Body of pancreas (tissue), 4 donors: ENCODE measurements at regions not wholly inside any gene's neighbourhood (a gene's known extent, or its start where the extent isn't known, plus 50 kb on each side); places are given as distances from the start of the nearest gene placed in this dataset.

Source experiments
- ATAC-seq: fragments of 150-250 bp; one replicate; pipeline ENCODE4 v1.9.1; 2016
- DNase-seq, 4 donors: peaks; one replicate each; pipeline ENCODE4 v3.0.0-alpha.2; 2019
- H3K27ac ChIP-seq, 4 donors: fragments of 200-600 bp; sonication (generic); 1 replicate in 3 of 4; 2 replicates in 1 of 4; pipeline versions ENCODE4 v1.5.1 to v1.6.1; 2016 to 2019; ENCODE audit warnings: mild to moderate bottlenecking in 1 of 4, mixed read lengths in 1 of 4, moderate library complexity in 1 of 4
- H3K27me3 ChIP-seq, 2 donors: fragments of 200-600 bp; sonication (generic); one replicate each; pipeline ENCODE4 v1.6.0; 2016; ENCODE audit warnings: mild to moderate bottlenecking in 1 of 2
- H3K36me3 ChIP-seq, 2 donors: fragments of 200-600 bp; sonication (generic); replicated peaks in 1 of 2; 2 replicates each; pipeline ENCODE4 v1.5.1; 2016; ENCODE audit warnings: low read depth in 2 of 2; ENCODE audit not compliant: insufficient read depth in 1 of 2
- H3K4me1 ChIP-seq: fragments of 200-600 bp; sonication (generic); one replicate; pipeline ENCODE4 v1.6.0; 2016
- H3K4me3 ChIP-seq, 2 donors: fragments of 200-600 bp; sonication (generic); 1 replicate in 1 of 2; 2 replicates in 1 of 2; pipeline ENCODE4 v1.5.1; 2016 to 2019
- H3K9me3 ChIP-seq, 3 donors: fragments of 200-600 bp; sonication (generic); 1 replicate in 2 of 3; 2 replicates in 1 of 3; pipeline ENCODE4 v1.5.1; 2016
- POLR2A ChIP-seq, 3 donors: fragments of 450-650 bp; IDR thresholded peaks; one replicate each; pipeline ENCODE4 v1.6.1; 2016; ENCODE audit warnings: antibody characterized with exemption in 3 of 3, mild to moderate bottlenecking in 2 of 3
- WGBS, 2 donors: methylation state at CpG; one replicate each; pipeline ENCODE4 v1.1.5; 2017; 5-methylcytosine and 5-hydroxymethylcytosine counted together
- intact Hi-C: fragments of 100-400 bp; cut with DNase I; formaldehyde crosslinking; loops from one replicate; pipeline ENCODE4 v1.15.1; 2023
- TF ChIP-seq, protein P1 (sequence below), 7 experiments: fragments of 450-650 bp in 4 of 7; fragments of 200-600 bp in 3 of 7; sonication (generic) in 3 of 7; IDR thresholded peaks; one replicate each; pipeline ENCODE4 v1.5.1; 2016 to 2019; ENCODE audit warnings: antibody characterized with exemption in 7 of 7

DNA sequence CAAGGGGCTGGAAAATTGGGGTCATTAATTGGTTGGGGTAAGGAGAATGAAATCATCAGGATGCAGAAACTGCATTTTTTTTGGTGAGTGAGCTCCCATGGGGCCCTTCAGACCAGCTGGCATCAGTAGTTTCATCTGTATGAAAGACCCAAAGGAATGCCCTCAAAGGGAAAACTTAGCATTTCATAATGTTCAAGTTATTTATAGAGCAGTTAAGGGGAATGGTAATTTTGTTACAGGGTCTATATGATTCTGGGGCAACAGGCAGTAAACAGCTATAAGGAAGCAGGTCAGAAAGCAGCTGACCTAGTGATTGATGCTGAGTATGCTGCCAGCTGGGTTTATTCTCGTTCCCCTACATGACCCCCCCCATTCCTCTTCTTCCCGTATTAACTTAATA, 448.9 kb downstream of the OCA2 start:
- Histone ChIP-seq H3K9me3 (no peaks in the 10 kb centered on the region), H3K4me1 (no peaks in the 10 kb centered on the region), H3K27ac (no peak overlapping the region), H3K36me3 (no peaks in the 10 kb centered on the region), H3K27me3 (no peaks in the 10 kb centered on the region), H3K4me3 (no peak overlapping the region)
- intact Hi-C loops, result no loop called here
- ATAC-seq (no peak), DNase-seq (no peak)
- TF ChIP-seq POLR2A (IDR thresholded peaks at IDR 0.05), result no peak
- TF ChIP-seq, protein P1, sequence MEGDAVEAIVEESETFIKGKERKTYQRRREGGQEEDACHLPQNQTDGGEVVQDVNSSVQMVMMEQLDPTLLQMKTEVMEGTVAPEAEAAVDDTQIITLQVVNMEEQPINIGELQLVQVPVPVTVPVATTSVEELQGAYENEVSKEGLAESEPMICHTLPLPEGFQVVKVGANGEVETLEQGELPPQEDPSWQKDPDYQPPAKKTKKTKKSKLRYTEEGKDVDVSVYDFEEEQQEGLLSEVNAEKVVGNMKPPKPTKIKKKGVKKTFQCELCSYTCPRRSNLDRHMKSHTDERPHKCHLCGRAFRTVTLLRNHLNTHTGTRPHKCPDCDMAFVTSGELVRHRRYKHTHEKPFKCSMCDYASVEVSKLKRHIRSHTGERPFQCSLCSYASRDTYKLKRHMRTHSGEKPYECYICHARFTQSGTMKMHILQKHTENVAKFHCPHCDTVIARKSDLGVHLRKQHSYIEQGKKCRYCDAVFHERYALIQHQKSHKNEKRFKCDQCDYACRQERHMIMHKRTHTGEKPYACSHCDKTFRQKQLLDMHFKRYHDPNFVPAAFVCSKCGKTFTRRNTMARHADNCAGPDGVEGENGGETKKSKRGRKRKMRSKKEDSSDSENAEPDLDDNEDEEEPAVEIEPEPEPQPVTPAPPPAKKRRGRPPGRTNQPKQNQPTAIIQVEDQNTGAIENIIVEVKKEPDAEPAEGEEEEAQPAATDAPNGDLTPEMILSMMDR (IDR thresholded peaks at IDR 0.05), result no peak
- WGBS, 2 donors, result 26 to 31% methylated on average over 2 of the region's 2 CpGs

DNA sequence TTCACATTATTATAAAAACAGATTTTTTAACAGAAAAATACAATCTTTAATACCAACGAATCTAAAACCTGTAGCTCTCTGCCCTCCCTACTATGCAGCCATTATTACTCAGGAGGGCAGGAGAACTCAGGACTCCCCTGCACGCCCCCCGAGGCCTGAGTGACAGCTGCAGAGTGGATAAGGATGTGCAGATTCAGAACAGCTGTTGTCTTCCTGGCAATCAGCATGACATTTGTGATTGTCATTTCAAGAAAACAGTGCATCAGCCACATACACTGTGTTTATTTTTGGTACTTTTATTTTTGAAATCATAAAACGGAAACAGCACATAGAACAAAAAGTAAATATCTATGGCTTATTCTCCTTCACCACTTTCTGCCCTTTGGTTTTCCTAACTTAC, 450.8 kb downstream of the OCA2 start:
- Histone ChIP-seq H3K27me3 (no peaks in the 10 kb centered on the region), H3K9me3 (no peaks in the 10 kb centered on the region), H3K4me1 (no peaks in the 10 kb centered on the region), H3K27ac (no peak overlapping the region), H3K36me3 (no peaks in the 10 kb centered on the region), H3K4me3 (no peak overlapping the region)
- DNase-seq (no peak), ATAC-seq (no peak)
- WGBS, 2 donors, result 51 to 67% methylated on average over 4 of the region's 4 CpGs
- intact Hi-C loops, result no loop called here
- no peak for TF ChIP-seq POLR2A (IDR thresholded peaks at IDR 0.05)
- TF ChIP-seq, protein P1 (IDR thresholded peaks at IDR 0.05), result no peak

DNA sequence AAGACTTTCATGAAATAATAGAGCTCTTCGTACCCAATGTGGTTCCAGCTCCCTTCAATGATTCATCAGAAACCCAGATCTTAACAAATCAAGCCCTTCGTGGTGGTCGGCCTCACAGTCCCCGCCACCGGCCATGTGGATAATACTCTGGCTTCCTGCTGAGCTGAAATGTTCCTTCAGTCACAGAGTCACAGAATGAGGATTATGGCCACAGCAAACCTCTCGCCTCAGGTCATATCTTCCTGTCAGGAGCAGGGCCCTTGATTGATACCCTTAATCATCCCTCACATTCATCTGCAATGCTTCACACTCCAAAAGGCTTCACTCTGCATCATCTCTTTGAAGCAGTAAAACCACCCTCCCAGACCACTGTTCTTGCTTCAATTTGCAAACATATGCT, 452.6 kb downstream of the OCA2 start:
- no peaks in the 10 kb centered on the region for H3K36me3 ChIP-seq
- intact Hi-C loops, result no loop called here
- H3K27me3 ChIP-seq, result no peaks in the 10 kb centered on the region
- no peaks in the 10 kb centered on the region for H3K9me3 ChIP-seq
- WGBS, 2 donors, result 53 to 69% methylated on average over 6 of the region's 6 CpGs
- ATAC-seq (no peak), DNase-seq (no peak)
- H3K4me3 ChIP-seq, result no peak overlapping the region
- TF ChIP-seq POLR2A (IDR thresholded peaks at IDR 0.05), result no peak
- TF ChIP-seq, protein P1 (IDR thresholded peaks at IDR 0.05), result no peak
- no peaks in the 10 kb centered on the region for H3K4me1 ChIP-seq
- H3K27ac ChIP-seq, result no peak overlapping the region

DNA sequence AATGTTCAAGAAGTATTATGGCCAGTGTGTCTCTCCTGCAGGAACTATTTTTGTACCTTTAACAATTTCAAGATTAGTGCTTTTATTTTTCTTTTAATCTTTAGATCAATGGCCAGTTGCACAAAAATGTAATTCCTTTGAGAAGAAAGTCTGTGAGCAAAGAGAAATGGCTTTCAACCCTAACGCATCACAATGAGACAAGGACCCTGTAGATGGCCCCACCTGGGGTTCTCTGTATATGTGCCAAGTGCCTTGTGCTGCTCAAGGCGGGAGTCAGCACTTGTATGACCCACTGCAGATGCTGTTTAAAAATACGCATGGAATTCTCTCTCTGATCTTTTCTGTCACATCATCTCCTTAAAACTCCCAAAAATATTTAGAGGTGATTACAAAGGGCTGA, 453.4 kb downstream of the OCA2 start:
- DNase-seq, result no peak
- intact Hi-C loops, result no loop called here
- Histone ChIP-seq H3K9me3 (no peaks in the 10 kb centered on the region), H3K4me3 (no peak overlapping the region), H3K27me3 (no peaks in the 10 kb centered on the region), H3K4me1 (no peaks in the 10 kb centered on the region), H3K36me3 (no peaks in the 10 kb centered on the region), H3K27ac (no peak overlapping the region)
- WGBS, 2 donors, result 66 to 72% methylated on average over 3 of the region's 3 CpGs
- TF ChIP-seq POLR2A (IDR thresholded peaks at IDR 0.05), result no peak
- TF ChIP-seq, protein P1 (IDR thresholded peaks at IDR 0.05), result no peak
- no peak for ATAC-seq

DNA sequence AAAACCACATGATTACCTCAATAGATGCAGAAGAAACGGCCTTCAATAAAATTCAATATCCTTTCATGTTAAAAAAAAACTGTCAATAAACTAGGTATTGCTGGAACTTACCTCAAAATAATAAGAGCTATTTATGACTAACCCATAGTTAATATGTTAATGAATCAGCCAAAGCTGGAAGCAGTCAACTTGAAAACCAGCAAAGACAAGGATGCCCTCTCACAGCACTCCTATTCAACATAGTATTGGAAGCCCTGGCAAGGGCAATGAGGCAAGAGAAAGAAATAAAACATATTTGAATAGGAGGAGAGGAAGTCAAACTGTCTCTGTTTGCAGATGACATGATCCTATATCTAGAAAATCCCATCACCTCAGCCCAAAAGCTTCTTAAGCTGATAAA, 456.1 kb downstream of the OCA2 start:
- no peaks in the 10 kb centered on the region for H3K4me1 ChIP-seq
- H3K36me3 ChIP-seq, result no peaks in the 10 kb centered on the region
- intact Hi-C loops, result no loop called here
- DNase-seq (no peak), ATAC-seq (no peak)
- TF ChIP-seq POLR2A (IDR thresholded peaks at IDR 0.05), result no peak
- H3K9me3 ChIP-seq, result no peaks in the 10 kb centered on the region
- no peak overlapping the region for H3K4me3 ChIP-seq
- no peaks in the 10 kb centered on the region for H3K27me3 ChIP-seq
- no peak overlapping the region for H3K27ac ChIP-seq
- WGBS, 2 donors, result 43 to 45% methylated on average over 1 of the region's 1 CpG
